Natural killer cell (primary cell): ENCODE measurements at regions not wholly inside any gene's neighbourhood (a gene's known extent, or its start where the extent isn't known, plus 50 kb on each side); places are given as distances from the start of the nearest gene placed in this dataset.

Source experiments
- ATAC-seq, 3 donors: fragments of 150-1000 bp in 2 of 3; fragments of 200-7000 bp in 1 of 3; cut with Tn5 transposase; 1 replicate in 1 of 3; 2 replicates in 2 of 3; pipeline ENCODE4 v1.10.0; 2021; ENCODE audit warnings: mild to moderate bottlenecking in 2 of 3, moderate library complexity in 2 of 3
- DNase-seq, 2 donors: peaks; one replicate each; pipeline versions ENCODE4 v3.0.0 to v3.0.0-alpha.2; 2013 to 2021; ENCODE audit warnings: mixed read lengths in 1 of 2
- H3K27ac ChIP-seq: one replicate; pipeline ENCODE4 v1.5.1; 2013; ENCODE audit warnings: mild to moderate bottlenecking, low read length
- H3K27me3 ChIP-seq: one replicate; pipeline ENCODE4 v1.6.1; 2013; ENCODE audit warnings: low read length; ENCODE audit not compliant: control insufficient read depth, insufficient read depth
- H3K36me3 ChIP-seq: one replicate; pipeline ENCODE4 v1.6.1; 2013; ENCODE audit warnings: low read length; ENCODE audit not compliant: control insufficient read depth, insufficient read depth
- H3K4me1 ChIP-seq: one replicate; pipeline ENCODE4 v1.6.1; 2013; ENCODE audit warnings: low read length; ENCODE audit not compliant: control insufficient read depth, insufficient read depth
- H3K4me3 ChIP-seq: one replicate; pipeline ENCODE4 v1.5.1; 2013; ENCODE audit warnings: low read length
- H3K9me3 ChIP-seq: one replicate; pipeline ENCODE4 v1.6.1; 2013; ENCODE audit warnings: low read length; ENCODE audit not compliant: control insufficient read depth, insufficient read depth
- H3K27ac Mint-ChIP-seq, 2 donors: one replicate each; pipeline ENCODE4 v1.8.0; 2022; ENCODE audit warnings: mild to moderate bottlenecking in 2 of 2, mixed read lengths in 2 of 2, moderate library complexity in 1 of 2
- H3K27me3 Mint-ChIP-seq, 2 donors: one replicate each; pipeline ENCODE4 v1.8.0; 2022; ENCODE audit warnings: low read depth in 2 of 2, mixed read lengths in 2 of 2
- H3K36me3 Mint-ChIP-seq: one replicate; pipeline ENCODE4 v1.8.0; 2022; ENCODE audit warnings: mixed read lengths
- H3K4me1 Mint-ChIP-seq, 2 donors: one replicate each; pipeline ENCODE4 v1.8.0; 2022; ENCODE audit warnings: mixed read lengths in 2 of 2
- H3K4me3 Mint-ChIP-seq: one replicate; pipeline ENCODE4 v1.8.0; 2022; ENCODE audit warnings: mild to moderate bottlenecking, moderate library complexity, mixed read lengths
- H3K9me3 Mint-ChIP-seq, 2 donors: one replicate each; pipeline ENCODE4 v1.8.0; 2022; ENCODE audit warnings: mixed read lengths in 2 of 2
- WGBS: methylation state at CpG from one replicate; pipeline ENCODE4 v1.1.7; 2013; ENCODE audit warnings: missing lambda C conversion rate; ENCODE audit not compliant: insufficient coverage; 5-methylcytosine and 5-hydroxymethylcytosine counted together
- intact Hi-C: fragments of 100-400 bp; cut with micrococcal nuclease; formaldehyde crosslinking; loops from one replicate; pipeline ENCODE4 v1.14.2; 2022
- TF ChIP-seq, protein P1 (sequence below): fragments of 200-600 bp; IDR thresholded peaks from one replicate; pipeline ENCODE4 v1.8.0; 2022; ENCODE audit warnings: antibody characterized with exemption

DNA sequence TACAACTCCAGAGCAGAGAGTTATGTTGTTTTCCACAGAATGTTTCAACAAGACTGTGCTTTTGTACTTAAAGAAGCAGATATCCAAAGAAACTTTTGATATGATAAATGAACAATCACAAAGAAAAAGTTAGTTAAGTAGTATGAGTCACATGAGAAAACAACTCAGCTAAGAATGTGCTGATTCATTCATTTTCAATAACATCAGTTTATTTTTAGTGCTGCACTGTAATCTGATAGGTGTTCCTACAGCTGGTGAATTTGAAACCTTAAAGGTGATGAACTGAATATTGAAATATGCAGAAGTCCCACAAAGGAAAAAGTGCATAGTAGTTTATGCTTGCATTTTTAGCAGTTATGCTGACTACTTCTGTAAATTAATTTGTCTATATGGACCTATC, 180.3 kb upstream of the TENM3 start:
- Histone ChIP-seq H3K36me3 (no peaks in the 10 kb centered on the region), H3K4me1 (no peaks in the 10 kb centered on the region), H3K4me3 (no peak overlapping the region), H3K27me3 (no peaks in the 10 kb centered on the region), H3K9me3 (no peaks in the 10 kb centered on the region), H3K27ac (no peak overlapping the region)
- ATAC-seq (no peak), DNase-seq (no peak)
- Mint-ChIP-seq H3K4me1 (no peaks in the 10 kb centered on the region), H3K9me3 (peaks cover 3 to 11% of the 10 kb centered on the region in 2 donors), H3K36me3 (no peaks in the 10 kb centered on the region), H3K27ac (no peak overlapping the region), H3K4me3 (no peak overlapping the region), H3K27me3 (no peaks in the 10 kb centered on the region)
- intact Hi-C loops = no loop called here
- TF ChIP-seq, protein P1, sequence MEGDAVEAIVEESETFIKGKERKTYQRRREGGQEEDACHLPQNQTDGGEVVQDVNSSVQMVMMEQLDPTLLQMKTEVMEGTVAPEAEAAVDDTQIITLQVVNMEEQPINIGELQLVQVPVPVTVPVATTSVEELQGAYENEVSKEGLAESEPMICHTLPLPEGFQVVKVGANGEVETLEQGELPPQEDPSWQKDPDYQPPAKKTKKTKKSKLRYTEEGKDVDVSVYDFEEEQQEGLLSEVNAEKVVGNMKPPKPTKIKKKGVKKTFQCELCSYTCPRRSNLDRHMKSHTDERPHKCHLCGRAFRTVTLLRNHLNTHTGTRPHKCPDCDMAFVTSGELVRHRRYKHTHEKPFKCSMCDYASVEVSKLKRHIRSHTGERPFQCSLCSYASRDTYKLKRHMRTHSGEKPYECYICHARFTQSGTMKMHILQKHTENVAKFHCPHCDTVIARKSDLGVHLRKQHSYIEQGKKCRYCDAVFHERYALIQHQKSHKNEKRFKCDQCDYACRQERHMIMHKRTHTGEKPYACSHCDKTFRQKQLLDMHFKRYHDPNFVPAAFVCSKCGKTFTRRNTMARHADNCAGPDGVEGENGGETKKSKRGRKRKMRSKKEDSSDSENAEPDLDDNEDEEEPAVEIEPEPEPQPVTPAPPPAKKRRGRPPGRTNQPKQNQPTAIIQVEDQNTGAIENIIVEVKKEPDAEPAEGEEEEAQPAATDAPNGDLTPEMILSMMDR = no peak

GRCh38 chr4:182063651-182064050, 179.6 kb upstream of the TENM3 start:
- Mint-ChIP-seq H3K36me3 (no peaks in the 10 kb centered on the region), H3K9me3 (peaks cover 2 to 10% of the 10 kb centered on the region in 2 donors), H3K4me1 (no peaks in the 10 kb centered on the region), H3K27ac (no peak overlapping the region), H3K27me3 (no peaks in the 10 kb centered on the region), H3K4me3 (no peak overlapping the region)
- DNase-seq (no peak), ATAC-seq (no peak)
- H3K4me3 ChIP-seq = no peak overlapping the region
- H3K9me3 ChIP-seq = no peaks in the 10 kb centered on the region
- no peaks in the 10 kb centered on the region for H3K36me3 ChIP-seq
- WGBS = 88% methylated on average over 2 of the region's 2 CpGs
- TF ChIP-seq, protein P1 = no peak
- no peak overlapping the region for H3K27ac ChIP-seq
- no peaks in the 10 kb centered on the region for H3K27me3 ChIP-seq
- intact Hi-C loops = no loop called here
- no peaks in the 10 kb centered on the region for H3K4me1 ChIP-seq

DNA sequence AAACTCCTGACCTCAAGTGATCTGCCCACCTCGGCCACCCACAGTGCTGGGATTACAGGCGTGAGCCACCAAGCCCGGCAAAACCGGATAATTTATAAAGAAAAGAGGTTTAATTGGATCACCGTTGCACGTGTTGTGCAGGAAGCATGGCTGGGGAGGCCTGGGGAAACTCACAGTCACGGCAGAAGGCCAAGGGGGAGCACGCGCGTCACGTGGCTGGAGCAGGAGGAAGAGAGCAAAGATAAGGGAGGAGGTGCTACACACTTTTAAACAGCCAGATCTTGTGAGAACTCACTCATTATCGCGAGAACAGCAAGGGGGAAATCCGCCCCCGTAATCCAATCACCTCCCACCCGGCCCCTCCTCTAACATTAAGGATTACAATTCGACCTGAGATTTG, 177.9 kb upstream of the TENM3 start:
- DNase-seq = no peak
- no peaks in the 10 kb centered on the region for H3K9me3 ChIP-seq
- Mint-ChIP-seq H3K36me3 (no peaks in the 10 kb centered on the region), H3K4me3 (no peak overlapping the region), H3K27me3 (no peaks in the 10 kb centered on the region), H3K4me1 (no peaks in the 10 kb centered on the region), H3K27ac (no peak overlapping the region), H3K9me3 (peaks cover 0 to 7% of the 10 kb centered on the region in 2 donors)
- intact Hi-C loops = no loop called here
- no peaks in the 10 kb centered on the region for H3K4me1 ChIP-seq
- ATAC-seq = no peak
- TF ChIP-seq, protein P1 = no peak
- H3K27ac ChIP-seq = no peak overlapping the region
- no peaks in the 10 kb centered on the region for H3K36me3 ChIP-seq
- 84% methylated on average over 17 of the region's 17 CpGs for WGBS
- H3K4me3 ChIP-seq = no peak overlapping the region
- no peaks in the 10 kb centered on the region for H3K27me3 ChIP-seq

DNA sequence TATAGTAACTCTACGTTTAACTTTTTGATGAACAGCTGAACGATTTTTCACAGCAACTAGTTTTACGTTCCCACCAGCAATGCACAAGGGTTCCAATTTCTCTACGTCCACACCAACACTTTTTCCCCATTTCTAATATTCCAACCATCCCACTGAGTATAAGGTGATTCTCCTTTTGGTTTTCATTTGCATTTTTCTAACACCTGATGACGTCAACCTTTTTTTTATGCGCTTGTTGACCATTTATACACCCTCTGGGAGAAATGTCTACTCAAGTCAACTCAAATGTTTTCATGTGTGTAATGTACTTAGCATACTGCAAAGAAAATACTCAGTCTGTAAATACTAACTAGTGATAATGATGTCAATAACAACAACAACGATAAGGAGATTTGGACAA, 177.2 kb upstream of the TENM3 start:
- no peaks in the 10 kb centered on the region for H3K36me3 Mint-ChIP-seq
- Histone ChIP-seq H3K4me3 (no peak overlapping the region), H3K9me3 (no peaks in the 10 kb centered on the region), H3K27me3 (no peaks in the 10 kb centered on the region), H3K36me3 (no peaks in the 10 kb centered on the region), H3K4me1 (no peaks in the 10 kb centered on the region), H3K27ac (no peak overlapping the region)
- H3K4me3 Mint-ChIP-seq = no peak overlapping the region
- no peaks in the 10 kb centered on the region for H3K27me3 Mint-ChIP-seq
- WGBS = 89% methylated on average over 5 of the region's 7 CpGs
- ATAC-seq (no peak), DNase-seq (no peak)
- intact Hi-C loops = no loop called here
- no peaks in the 10 kb centered on the region for H3K4me1 Mint-ChIP-seq
- H3K27ac Mint-ChIP-seq = no peak overlapping the region
- TF ChIP-seq, protein P1 = no peak
- H3K9me3 Mint-ChIP-seq = peaks cover 0 to 7% of the 10 kb centered on the region in 2 donors
